ENCODE measurements at regions not wholly inside any gene's neighbourhood (a gene's known extent, or its start where the extent isn't known, plus 50 kb on each side); places are given as distances from the start of the nearest gene placed in this dataset.

DNA sequence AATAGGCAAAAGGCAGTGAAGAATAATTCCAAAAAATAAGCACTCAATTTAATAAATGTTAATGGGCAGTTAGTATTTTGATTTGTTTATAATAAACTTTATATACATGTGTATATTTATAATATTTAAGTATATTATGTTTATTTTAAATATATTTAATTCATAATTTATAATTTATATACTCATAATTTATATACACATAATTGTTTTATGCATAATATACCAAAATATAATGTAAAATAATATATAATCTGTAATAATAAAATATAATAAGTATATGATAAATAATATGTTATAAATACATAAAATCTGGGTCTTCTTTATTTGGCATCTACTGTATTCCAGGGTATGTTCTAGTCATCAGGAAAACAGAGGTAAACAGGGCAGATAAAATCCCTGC lies 100.2 kb upstream of the ARID2 start:
- TF ChIP-seq, protein P1, sequence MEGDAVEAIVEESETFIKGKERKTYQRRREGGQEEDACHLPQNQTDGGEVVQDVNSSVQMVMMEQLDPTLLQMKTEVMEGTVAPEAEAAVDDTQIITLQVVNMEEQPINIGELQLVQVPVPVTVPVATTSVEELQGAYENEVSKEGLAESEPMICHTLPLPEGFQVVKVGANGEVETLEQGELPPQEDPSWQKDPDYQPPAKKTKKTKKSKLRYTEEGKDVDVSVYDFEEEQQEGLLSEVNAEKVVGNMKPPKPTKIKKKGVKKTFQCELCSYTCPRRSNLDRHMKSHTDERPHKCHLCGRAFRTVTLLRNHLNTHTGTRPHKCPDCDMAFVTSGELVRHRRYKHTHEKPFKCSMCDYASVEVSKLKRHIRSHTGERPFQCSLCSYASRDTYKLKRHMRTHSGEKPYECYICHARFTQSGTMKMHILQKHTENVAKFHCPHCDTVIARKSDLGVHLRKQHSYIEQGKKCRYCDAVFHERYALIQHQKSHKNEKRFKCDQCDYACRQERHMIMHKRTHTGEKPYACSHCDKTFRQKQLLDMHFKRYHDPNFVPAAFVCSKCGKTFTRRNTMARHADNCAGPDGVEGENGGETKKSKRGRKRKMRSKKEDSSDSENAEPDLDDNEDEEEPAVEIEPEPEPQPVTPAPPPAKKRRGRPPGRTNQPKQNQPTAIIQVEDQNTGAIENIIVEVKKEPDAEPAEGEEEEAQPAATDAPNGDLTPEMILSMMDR (IDR thresholded peaks at IDR 0.05 in 4 of 5, conservative IDR thresholded peaks at IDR 0.05 in 1 of 5): no peak
- TF ChIP-seq POLR2A (IDR thresholded peaks at IDR 0.05): no peak
